Heart left ventricle (tissue), 16 donors: ENCODE measurements at regions not wholly inside any gene's neighbourhood (a gene's known extent, or its start where the extent isn't known, plus 50 kb on each side); places are given as distances from the start of the nearest gene placed in this dataset.

Experiments used
- ATAC-seq, 4 donors: fragments of 200-7000 bp; cut with Tn5 transposase; one replicate each; pipeline ENCODE4 v1.9.1; 2020 to 2022; ENCODE audit warnings: moderate library complexity in 4 of 4, mild to moderate bottlenecking in 3 of 4, moderate number of reproducible peaks in 1 of 4
- DNase-seq, 5 donors: peaks; one replicate each; pipeline ENCODE4 v3.0.0-alpha.2; 2020
- H3K27ac ChIP-seq, 12 donors: fragments of 200-600 bp; sonication (generic) in 4 of 12; one replicate each; pipeline versions ENCODE4 v1.5.0 to v1.8.0; 2016 to 2022; ENCODE audit warnings: mild to moderate bottlenecking in 2 of 12
- H3K27me3 ChIP-seq, 9 donors: fragments of 200-600 bp; sonication (generic) in 2 of 9; one replicate each; pipeline versions ENCODE4 v1.5.1 to v1.8.0; 2016 to 2022; ENCODE audit warnings: mild to moderate bottlenecking in 3 of 9
- H3K36me3 ChIP-seq, 9 donors: fragments of 200-600 bp; sonication (generic) in 2 of 9; one replicate each; pipeline versions ENCODE4 v1.5.0 to v1.8.0; 2018 to 2022; ENCODE audit warnings: mild to moderate bottlenecking in 2 of 9
- H3K4me1 ChIP-seq, 12 donors: fragments of 200-600 bp; sonication (generic) in 4 of 12; one replicate each; pipeline versions ENCODE4 v1.5.0 to v1.8.0; 2016 to 2022; ENCODE audit warnings: mild to moderate bottlenecking in 3 of 12
- H3K4me3 ChIP-seq, 12 donors: fragments of 200-600 bp; sonication (generic) in 4 of 12; one replicate each; pipeline versions ENCODE4 v1.5.0 to v1.8.0; 2017 to 2022; ENCODE audit warnings: mild to moderate bottlenecking in 9 of 12, moderate library complexity in 4 of 12
- H3K9me3 ChIP-seq, 12 donors: fragments of 200-600 bp; sonication (generic) in 4 of 12; one replicate each; pipeline versions ENCODE4 v1.5.0 to v1.8.0; 2016 to 2022; ENCODE audit warnings: mild to moderate bottlenecking in 1 of 12
- CTCF ChIP-seq, 12 donors: fragments of 200-600 bp; sonication (generic) in 4 of 12; IDR thresholded peaks; one replicate each; pipeline versions ENCODE4 v1.5.0 to v1.8.0; 2018 to 2022; ENCODE audit warnings: antibody characterized with exemption in 12 of 12, mild to moderate bottlenecking in 5 of 12
- POLR2A ChIP-seq, 2 donors: fragments of 450-650 bp; IDR thresholded peaks; one replicate each; pipeline ENCODE4 v1.6.1; 2017; ENCODE audit warnings: antibody characterized with exemption in 2 of 2, mild to moderate bottlenecking in 2 of 2, moderate library complexity in 2 of 2
- WGBS, 4 donors: extraction: QIAGEN DNeasy Blood & Tissue Kit in 2 of 4; methylation state at CpG; one replicate each; pipeline versions ENCODE4 v1.1.5 to v1.1.7; 2013 to 2018; 5-methylcytosine and 5-hydroxymethylcytosine counted together
- intact Hi-C, 10 donors: fragments of 100-400 bp; cut with DNase I; formaldehyde crosslinking; loops; one replicate each; pipeline versions ENCODE4 v1.11.1 to v1.14.2; 2022
- donor health status: ischemic (EF 13 %, LVEDD 7.1; RV severe dilation, severe dysfunction).
- donor health status: healthy with polysubstance abuse.
- donor health status: DM: no; HTN: yes; CAD: no.
- donor health status: DM: no; HTN: no; CAD: no.
- donor health status: ischemic (EF 25% LVEDD 6.9; RV normal size, moderate dysfunction).
- donor health status: ischemic (EF 25% LVEDD 5.7; RV mildly dilated, moderate dysfunction).
- donor health status: healthy.
- donor health status: DM: yes; HTN: yes; CAD: no.
- donor health status: ischemic (EF 35%, LVEDD 5.7; RV mildly dilated, moderate dysfunction).
- donor health status: nonischemic (EF 11% LVEDD 7.7; RV severe dilation, severe dysfunction).
- donor health status: DM: yes; HTN: yes; CAD: no.
- donor health status: PGD.
- donor health status: ischemic (EF 29% LVEDD 5.4; RV normal size, mild dysfunction).
- donor health status: nonischemic (EF 23%, LVEDD 6.1; RV moderate dilation, normal function).

- WGBS, 4 donors, result 58 to 81% (median 71%) methylated on average over 2 of the region's 2 CpGs
- intact Hi-C loops, result no loop called here
These were observed 166.6 kb upstream of the SLC7A11 start for GRCh38 chr4:138408758-138409157.

DNA sequence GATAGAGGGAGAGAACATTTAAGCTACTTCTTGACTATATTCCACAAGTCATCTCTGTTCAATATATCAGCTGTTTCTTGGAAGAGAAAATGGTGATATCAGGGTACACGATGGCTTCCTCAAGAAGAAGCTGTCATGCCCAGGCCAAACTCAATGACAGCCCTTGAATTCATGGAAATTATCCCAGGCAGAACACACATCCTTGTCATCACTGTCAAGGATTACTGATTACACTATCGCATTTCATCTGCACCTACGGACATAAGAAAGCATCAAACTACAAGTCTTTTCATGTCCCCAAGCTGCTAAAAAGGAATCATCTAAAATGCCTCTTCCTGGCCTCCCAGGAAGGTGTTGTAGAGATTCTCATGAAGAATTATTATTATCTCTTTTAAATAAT is 165.2 kb upstream of the SLC7A11 start:
- intact Hi-C loops, result no loop called here
- TF ChIP-seq CTCF (IDR thresholded peaks at IDR 0.05) (no peak), POLR2A (IDR thresholded peaks at IDR 0.05) (no peak)
- Histone ChIP-seq H3K4me1 (peaks cover 0 to 33% (median 0%) of the 10 kb centered on the region in 12 donors), H3K9me3 (no peaks in the 10 kb centered on the region), H3K4me3 (no peak overlapping the region), H3K27ac (no peak overlapping the region), H3K36me3 (no peaks in the 10 kb centered on the region), H3K27me3 (no peaks in the 10 kb centered on the region)
- WGBS, 4 donors, result 32 to 51% (median 45%) methylated on average over 3 of the region's 3 CpGs
- no peak for ATAC-seq
- no peak for DNase-seq

More at GRCh38 chr4:138408758-138409157, 166.6 kb upstream of the SLC7A11 start:
- no peak overlapping the region for H3K27ac ChIP-seq
- H3K4me1 ChIP-seq, result peaks cover 0 to 33% (median 0%) of the 10 kb centered on the region in 12 donors
- DNase-seq (no peak), ATAC-seq (no peak)
- H3K27me3 ChIP-seq, result no peaks in the 10 kb centered on the region
- TF ChIP-seq POLR2A (IDR thresholded peaks at IDR 0.05) (no peak), CTCF (IDR thresholded peaks at IDR 0.05) (no peak)
- no peaks in the 10 kb centered on the region for H3K36me3 ChIP-seq
- H3K4me3 ChIP-seq, result no peak overlapping the region
- H3K9me3 ChIP-seq, result no peaks in the 10 kb centered on the region

DNA sequence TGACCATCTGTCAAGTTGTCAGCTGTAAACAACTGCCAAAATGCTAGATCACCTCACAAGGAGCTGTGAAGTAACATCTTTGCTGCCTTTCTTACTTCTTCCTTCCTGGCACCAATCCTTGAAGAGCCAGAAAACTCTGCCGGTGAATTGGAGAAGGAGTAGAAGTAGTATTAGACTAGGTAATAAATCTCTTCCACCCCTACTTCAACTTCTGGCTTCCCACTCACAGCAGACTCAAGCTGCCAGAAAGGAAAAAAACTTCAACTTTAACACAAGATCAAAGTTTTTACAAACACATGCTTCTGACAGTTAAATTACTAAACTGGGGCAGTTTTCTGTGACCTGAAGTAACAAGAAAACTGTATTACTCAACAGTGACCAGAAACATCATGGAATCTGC is 164.7 kb upstream of the SLC7A11 start:
- ATAC-seq (no peak), DNase-seq (no peak)
- Histone ChIP-seq H3K4me1 (peaks cover 0 to 33% (median 0%) of the 10 kb centered on the region in 12 donors), H3K4me3 (no peak overlapping the region), H3K9me3 (no peaks in the 10 kb centered on the region), H3K27me3 (no peaks in the 10 kb centered on the region), H3K27ac (no peak overlapping the region), H3K36me3 (no peaks in the 10 kb centered on the region)
- no peak for TF ChIP-seq POLR2A (IDR thresholded peaks at IDR 0.05)
- no peak for TF ChIP-seq CTCF (IDR thresholded peaks at IDR 0.05)
- WGBS, 4 donors, result 35 to 54% (median 37%) methylated on average over 1 of the region's 1 CpG
- intact Hi-C loops, result no loop called here

DNA sequence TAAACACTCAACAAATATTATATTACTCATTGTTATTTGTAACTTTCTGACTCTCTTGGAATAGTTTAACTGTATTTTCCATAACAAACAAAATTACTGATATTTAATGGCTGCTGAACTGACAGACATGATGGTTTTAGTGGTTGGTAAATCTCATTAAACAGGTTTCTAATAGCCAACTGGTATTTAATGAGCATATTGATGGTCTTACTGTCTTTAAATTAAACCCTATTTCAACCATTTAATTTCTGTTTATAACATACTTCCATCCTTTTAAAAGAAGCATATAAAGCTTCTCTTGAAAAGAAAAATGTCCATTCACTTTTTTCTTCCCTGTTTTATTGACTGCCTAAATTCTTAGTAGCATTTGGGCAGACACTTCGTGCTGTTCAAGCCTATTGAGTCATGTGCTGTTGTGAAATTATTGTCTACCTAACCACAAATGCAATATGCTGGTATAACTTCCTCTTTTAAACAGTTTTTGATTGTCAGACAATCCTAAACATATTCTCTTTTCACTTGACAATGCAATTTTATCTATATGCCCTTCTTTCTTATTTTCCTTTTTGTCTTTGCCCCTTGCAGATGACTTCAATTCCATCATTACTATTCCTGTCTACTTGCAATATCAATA is 163.9 kb upstream of the SLC7A11 start:
- H3K9me3 ChIP-seq, result no peaks in the 10 kb centered on the region
- H3K4me1 ChIP-seq, result peaks cover 0 to 33% (median 2%) of the 10 kb centered on the region in 12 donors
- H3K27me3 ChIP-seq, result no peaks in the 10 kb centered on the region
- peak overlapping the region in 1 of 12 donors; percentile 53 for H3K27ac ChIP-seq
- TF ChIP-seq CTCF (IDR thresholded peaks at IDR 0.05) (no peak), POLR2A (IDR thresholded peaks at IDR 0.05) (no peak)
- ATAC-seq, result peak in 2 of 4 donors; percentile 52 to 57
- WGBS, 4 donors, result 72 to 87% (median 80%) methylated on average over 1 of the region's 1 CpG
- DNase-seq, result no peak
- H3K36me3 ChIP-seq, result no peaks in the 10 kb centered on the region
- intact Hi-C loops, result no loop called here
- no peak overlapping the region for H3K4me3 ChIP-seq
